ENCODE measurements at regions not wholly inside any gene's neighbourhood (a gene's known extent, or its start where the extent isn't known, plus 50 kb on each side); places are given as distances from the start of the nearest gene placed in this dataset.
A peak's percentile ranks its signal among the peaks of the same experiment; 100 is the strongest.

- in situ Hi-C loops (cut with MboI; ENCODE audit: low pct_unique_long_range_greater_than_20kb, low sequenced_read_pairs, unreplicated experiment) = no loop called here
- TF ChIP-seq, protein P1, sequence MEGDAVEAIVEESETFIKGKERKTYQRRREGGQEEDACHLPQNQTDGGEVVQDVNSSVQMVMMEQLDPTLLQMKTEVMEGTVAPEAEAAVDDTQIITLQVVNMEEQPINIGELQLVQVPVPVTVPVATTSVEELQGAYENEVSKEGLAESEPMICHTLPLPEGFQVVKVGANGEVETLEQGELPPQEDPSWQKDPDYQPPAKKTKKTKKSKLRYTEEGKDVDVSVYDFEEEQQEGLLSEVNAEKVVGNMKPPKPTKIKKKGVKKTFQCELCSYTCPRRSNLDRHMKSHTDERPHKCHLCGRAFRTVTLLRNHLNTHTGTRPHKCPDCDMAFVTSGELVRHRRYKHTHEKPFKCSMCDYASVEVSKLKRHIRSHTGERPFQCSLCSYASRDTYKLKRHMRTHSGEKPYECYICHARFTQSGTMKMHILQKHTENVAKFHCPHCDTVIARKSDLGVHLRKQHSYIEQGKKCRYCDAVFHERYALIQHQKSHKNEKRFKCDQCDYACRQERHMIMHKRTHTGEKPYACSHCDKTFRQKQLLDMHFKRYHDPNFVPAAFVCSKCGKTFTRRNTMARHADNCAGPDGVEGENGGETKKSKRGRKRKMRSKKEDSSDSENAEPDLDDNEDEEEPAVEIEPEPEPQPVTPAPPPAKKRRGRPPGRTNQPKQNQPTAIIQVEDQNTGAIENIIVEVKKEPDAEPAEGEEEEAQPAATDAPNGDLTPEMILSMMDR (IDR thresholded peaks at IDR 0.05; ENCODE audit: extremely low read depth, insufficient read depth, missing control alignments) = no peak
- DNase-seq (ENCODE audit: low spot score) = no peak
These were observed 234.4 kb upstream of the ITM2A start for GRCh38 chrX:79601341-79602131.

DNA sequence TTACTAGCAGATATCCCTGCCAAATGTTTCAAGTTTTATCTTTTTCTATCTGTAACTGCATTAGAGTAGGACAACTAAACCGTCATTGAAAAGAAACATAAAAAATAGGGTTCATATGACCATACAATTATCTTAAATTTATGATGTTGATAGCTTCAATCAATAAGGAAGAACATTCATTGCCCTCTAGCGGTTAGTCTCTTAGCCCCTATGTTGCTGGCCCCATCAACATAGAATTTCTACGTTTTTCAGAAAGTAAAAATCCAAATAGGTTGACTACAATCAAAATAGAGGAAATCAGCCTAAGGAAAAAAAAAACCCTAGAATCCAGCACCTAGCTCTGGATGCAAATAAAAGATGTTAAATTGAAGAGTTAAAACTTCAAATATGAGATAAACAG is 225.1 kb upstream of the ITM2A start:
- in situ Hi-C loops (cut with MboI; ENCODE audit: low pct_unique_long_range_greater_than_20kb, low sequenced_read_pairs, unreplicated experiment) = no loop called here
- TF ChIP-seq, protein P1 (IDR thresholded peaks at IDR 0.05; ENCODE audit: extremely low read depth, insufficient read depth, missing control alignments) = peak; percentile 15
- no peak for DNase-seq (ENCODE audit: low spot score)

GRCh38 chrX:79588233-79588632 is 221.1 kb upstream of the ITM2A start:
- in situ Hi-C loops (cut with MboI; ENCODE audit: low pct_unique_long_range_greater_than_20kb, low sequenced_read_pairs, unreplicated experiment) = no loop called here
- TF ChIP-seq, protein P1 (IDR thresholded peaks at IDR 0.05; ENCODE audit: extremely low read depth, insufficient read depth, missing control alignments) = no peak

DNA sequence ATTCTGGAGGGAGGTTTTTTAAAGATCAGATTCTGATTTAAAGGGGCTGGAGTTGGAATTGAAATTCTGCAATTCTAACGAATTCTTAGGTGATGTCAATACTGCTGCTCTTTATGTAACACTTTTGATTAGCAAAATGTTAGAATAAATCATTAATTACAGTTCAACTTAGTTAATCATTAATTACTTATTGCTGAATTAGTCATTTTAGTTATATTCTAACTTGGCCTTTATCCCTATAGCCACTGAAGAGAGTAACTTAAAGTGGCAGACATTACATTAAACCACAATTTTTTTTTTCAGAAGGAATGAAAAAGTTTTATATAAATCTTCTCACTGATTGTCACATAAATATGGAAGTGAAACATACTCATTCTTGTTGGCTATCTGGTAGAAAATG is 206.6 kb upstream of the ITM2A start:
- no peak for DNase-seq (ENCODE audit: low spot score)
- TF ChIP-seq, protein P1 (IDR thresholded peaks at IDR 0.05; ENCODE audit: extremely low read depth, insufficient read depth, missing control alignments) = no peak
- in situ Hi-C loops (cut with MboI; ENCODE audit: low pct_unique_long_range_greater_than_20kb, low sequenced_read_pairs, unreplicated experiment) = no loop called here

More at GRCh38 chrX:79588233-79588632, 221.1 kb upstream of the ITM2A start:
- DNase-seq (ENCODE audit: low spot score) = no peak

GRCh38 chrX:79572566-79572965 is 205.4 kb upstream of the ITM2A start:
- in situ Hi-C loops (cut with MboI; ENCODE audit: low pct_unique_long_range_greater_than_20kb, low sequenced_read_pairs, unreplicated experiment) = no loop called here
- TF ChIP-seq, protein P1 (IDR thresholded peaks at IDR 0.05; ENCODE audit: extremely low read depth, insufficient read depth, missing control alignments) = no peak
- DNase-seq (ENCODE audit: low spot score) = no peak

DNA sequence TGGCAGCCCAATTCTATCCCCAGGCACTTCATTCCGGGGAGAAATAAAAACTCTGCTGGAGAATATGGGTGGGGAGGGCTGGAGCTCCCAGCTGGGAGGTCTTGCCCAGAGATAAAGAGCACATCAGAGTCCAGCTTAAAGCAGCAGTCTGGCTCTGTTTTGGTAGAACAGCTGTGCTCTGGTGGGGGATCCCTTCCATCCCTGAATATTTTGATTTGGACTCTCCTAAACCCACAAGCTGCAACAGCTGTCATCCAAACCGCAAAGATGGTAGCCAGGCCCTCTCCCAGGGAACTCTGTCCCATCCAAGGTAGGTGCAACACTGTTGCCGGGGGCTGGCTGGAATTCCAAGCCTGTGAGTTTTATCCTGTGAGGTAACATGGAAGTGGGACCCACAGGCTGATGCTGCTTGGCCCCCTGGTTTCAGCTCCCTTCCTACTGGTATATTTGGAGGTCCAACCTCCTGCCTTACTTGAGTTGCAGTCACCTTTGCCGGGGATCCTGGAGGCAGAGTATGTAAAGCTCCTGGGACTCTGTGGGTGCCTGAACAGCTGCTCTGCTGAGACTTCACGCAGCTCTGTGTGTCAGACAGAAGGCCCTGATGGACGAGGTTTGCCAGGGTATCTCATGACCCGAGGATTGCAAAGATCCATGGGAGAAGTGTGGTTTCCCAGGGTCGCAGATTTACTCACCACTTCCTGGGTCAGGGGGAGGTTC is 203.5 kb upstream of the ITM2A start:
- TF ChIP-seq, protein P1 (IDR thresholded peaks at IDR 0.05; ENCODE audit: extremely low read depth, insufficient read depth, missing control alignments) = no peak
- in situ Hi-C loops (cut with MboI; ENCODE audit: low pct_unique_long_range_greater_than_20kb, low sequenced_read_pairs, unreplicated experiment) = no loop called here
- no peak for DNase-seq (ENCODE audit: low spot score)
